ENCODE measurements at regions not wholly inside any gene's neighbourhood (a gene's known extent, or its start where the extent isn't known, plus 50 kb on each side); places are given as distances from the start of the nearest gene placed in this dataset.

DNA sequence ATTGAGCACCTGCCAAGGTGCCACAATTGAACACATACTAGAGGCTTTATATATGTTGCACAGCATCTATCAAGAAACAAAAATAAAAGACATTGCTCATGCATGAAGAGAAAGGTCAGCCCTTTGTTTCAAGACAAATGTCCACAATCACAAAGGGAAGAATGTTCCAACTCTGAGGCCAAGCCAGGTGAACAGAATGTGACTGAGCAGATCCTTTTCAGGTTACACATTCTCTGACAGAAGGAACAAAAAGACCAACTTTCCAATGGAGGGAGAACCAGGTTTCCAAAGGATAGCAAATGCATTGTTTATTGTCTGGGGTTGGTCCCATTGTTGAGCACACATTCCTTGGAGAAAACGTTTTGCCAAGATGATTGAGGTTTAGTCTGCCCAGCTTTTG lies 50.2 kb upstream of the FAM174B start:
- no peak for ATAC-seq
- DNase-seq: no peak

DNA sequence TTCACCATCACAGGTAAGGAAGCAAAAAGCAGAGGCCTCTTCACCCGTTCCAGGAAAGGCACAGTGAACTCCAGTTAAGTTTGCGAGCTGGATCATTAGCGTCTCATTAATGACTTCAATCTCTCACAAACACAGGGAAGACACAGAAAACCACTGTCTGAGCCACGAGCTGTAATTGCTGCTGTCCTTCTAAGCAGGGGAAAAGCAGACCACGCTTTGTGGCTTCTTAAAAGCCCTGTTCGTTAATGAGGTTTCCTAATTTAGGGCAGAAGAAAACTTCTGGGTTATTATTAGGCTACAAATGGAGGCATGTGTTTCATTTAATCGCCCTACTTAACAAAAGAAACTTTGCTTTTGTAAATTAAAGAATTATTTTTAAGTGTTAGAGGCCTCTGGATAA lies 50.6 kb upstream of the FAM174B start:
- no peak overlapping the region for H3K27ac ChIP-seq (ENCODE audit: low read length)
- H3K4me1 ChIP-seq (ENCODE audit: control insufficient read depth, insufficient read depth, low read length): no peaks in the 10 kb centered on the region
- Mint-ChIP-seq H3K27ac (no peak overlapping the region), H3K27me3 (ENCODE audit: low read depth in 2 of 2) (peaks cover 14 to 15% of the 10 kb centered on the region in 2 donors), H3K4me1 (peaks cover 0 to 4% of the 10 kb centered on the region in 2 donors), H3K9me3 (no peaks in the 10 kb centered on the region), H3K36me3 (no peaks in the 10 kb centered on the region), H3K4me3 (no peak overlapping the region)
- no peak for DNase-seq
- no peaks in the 10 kb centered on the region for H3K27me3 ChIP-seq (ENCODE audit: control insufficient read depth, insufficient read depth, low read length)
- ATAC-seq: no peak
- no peak overlapping the region for H3K4me3 ChIP-seq (ENCODE audit: low read length)
- no peaks in the 10 kb centered on the region for H3K9me3 ChIP-seq (ENCODE audit: control insufficient read depth, insufficient read depth, low read length)
- intact Hi-C loops (cut with micrococcal nuclease): no loop called here
- no peaks in the 10 kb centered on the region for H3K36me3 ChIP-seq (ENCODE audit: control insufficient read depth, insufficient read depth, low read length)
- TF ChIP-seq, protein P1, sequence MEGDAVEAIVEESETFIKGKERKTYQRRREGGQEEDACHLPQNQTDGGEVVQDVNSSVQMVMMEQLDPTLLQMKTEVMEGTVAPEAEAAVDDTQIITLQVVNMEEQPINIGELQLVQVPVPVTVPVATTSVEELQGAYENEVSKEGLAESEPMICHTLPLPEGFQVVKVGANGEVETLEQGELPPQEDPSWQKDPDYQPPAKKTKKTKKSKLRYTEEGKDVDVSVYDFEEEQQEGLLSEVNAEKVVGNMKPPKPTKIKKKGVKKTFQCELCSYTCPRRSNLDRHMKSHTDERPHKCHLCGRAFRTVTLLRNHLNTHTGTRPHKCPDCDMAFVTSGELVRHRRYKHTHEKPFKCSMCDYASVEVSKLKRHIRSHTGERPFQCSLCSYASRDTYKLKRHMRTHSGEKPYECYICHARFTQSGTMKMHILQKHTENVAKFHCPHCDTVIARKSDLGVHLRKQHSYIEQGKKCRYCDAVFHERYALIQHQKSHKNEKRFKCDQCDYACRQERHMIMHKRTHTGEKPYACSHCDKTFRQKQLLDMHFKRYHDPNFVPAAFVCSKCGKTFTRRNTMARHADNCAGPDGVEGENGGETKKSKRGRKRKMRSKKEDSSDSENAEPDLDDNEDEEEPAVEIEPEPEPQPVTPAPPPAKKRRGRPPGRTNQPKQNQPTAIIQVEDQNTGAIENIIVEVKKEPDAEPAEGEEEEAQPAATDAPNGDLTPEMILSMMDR (IDR thresholded peaks at IDR 0.05): no peak
- 64% methylated on average over 7 of the region's 7 CpGs for WGBS (ENCODE audit: insufficient coverage)

More for the DNA sequence above, 50.2 kb upstream of the FAM174B start:
- Mint-ChIP-seq H3K4me1 (peaks cover 0 to 4% of the 10 kb centered on the region in 2 donors), H3K27ac (no peak overlapping the region), H3K27me3 (ENCODE audit: low read depth in 2 of 2) (peaks cover 14 to 15% of the 10 kb centered on the region in 2 donors), H3K36me3 (no peaks in the 10 kb centered on the region), H3K9me3 (no peaks in the 10 kb centered on the region), H3K4me3 (no peak overlapping the region)
- intact Hi-C loops (cut with micrococcal nuclease): no loop called here
- H3K4me3 ChIP-seq (ENCODE audit: low read length): no peak overlapping the region
- 48% methylated on average over 1 of the region's 1 CpG for WGBS (ENCODE audit: insufficient coverage)
- TF ChIP-seq, protein P1 (IDR thresholded peaks at IDR 0.05): no peak
- H3K4me1 ChIP-seq (ENCODE audit: control insufficient read depth, insufficient read depth, low read length): no peaks in the 10 kb centered on the region
- H3K27ac ChIP-seq (ENCODE audit: low read length): no peak overlapping the region
- no peaks in the 10 kb centered on the region for H3K36me3 ChIP-seq (ENCODE audit: control insufficient read depth, insufficient read depth, low read length)
- no peaks in the 10 kb centered on the region for H3K27me3 ChIP-seq (ENCODE audit: control insufficient read depth, insufficient read depth, low read length)
- H3K9me3 ChIP-seq (ENCODE audit: control insufficient read depth, insufficient read depth, low read length): no peaks in the 10 kb centered on the region

DNA sequence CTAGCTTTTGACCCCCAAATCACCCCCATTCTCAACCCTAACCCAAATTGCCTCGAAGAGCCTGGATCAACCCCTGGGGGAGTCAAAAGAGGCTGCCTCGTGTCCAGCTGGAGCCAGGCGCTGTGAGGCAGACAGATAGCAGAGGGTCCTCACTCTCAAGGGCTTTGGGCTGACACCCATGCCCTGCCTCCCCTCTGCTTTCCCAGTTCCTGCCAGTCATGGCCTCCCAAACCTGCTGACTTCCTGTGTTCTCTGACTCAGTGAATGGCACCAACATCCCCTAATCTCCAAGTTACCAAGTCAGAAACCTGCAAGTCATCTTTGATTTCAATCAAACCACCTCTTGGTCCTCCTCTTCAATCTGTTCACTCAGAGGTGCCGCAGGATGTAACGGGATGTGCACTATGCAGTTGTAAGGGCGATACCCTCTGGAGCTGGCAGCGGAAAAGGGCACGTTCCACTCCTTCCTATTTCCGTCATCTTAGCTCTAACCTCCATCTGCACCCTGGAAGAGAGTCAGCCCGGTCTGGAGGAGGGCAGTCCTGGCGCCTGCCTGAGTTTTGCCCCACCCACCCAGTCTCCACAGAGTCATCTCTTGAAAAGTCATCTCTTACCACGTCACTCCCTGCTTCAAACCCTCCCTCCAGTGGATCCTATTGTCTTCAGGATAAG lies 52.4 kb upstream of the FAM174B start:
- no peak overlapping the region for H3K27ac ChIP-seq (ENCODE audit: low read length)
- peaks cover 14 to 18% of the 10 kb centered on the region in 2 donors for H3K27me3 Mint-ChIP-seq (ENCODE audit: low read depth in 2 of 2)
- 82% methylated on average over 12 of the region's 12 CpGs for WGBS (ENCODE audit: insufficient coverage)
- TF ChIP-seq, protein P1 (IDR thresholded peaks at IDR 0.05): no peak
- no peak overlapping the region for H3K4me3 ChIP-seq (ENCODE audit: low read length)
- H3K4me1 ChIP-seq (ENCODE audit: control insufficient read depth, insufficient read depth, low read length): no peaks in the 10 kb centered on the region
- no peaks in the 10 kb centered on the region for H3K27me3 ChIP-seq (ENCODE audit: control insufficient read depth, insufficient read depth, low read length)
- no peaks in the 10 kb centered on the region for H3K36me3 ChIP-seq (ENCODE audit: control insufficient read depth, insufficient read depth, low read length)
- H3K36me3 Mint-ChIP-seq: no peaks in the 10 kb centered on the region
- peaks cover 0 to 4% of the 10 kb centered on the region in 2 donors for H3K4me1 Mint-ChIP-seq
- no peak for ATAC-seq
- H3K9me3 ChIP-seq (ENCODE audit: control insufficient read depth, insufficient read depth, low read length): no peaks in the 10 kb centered on the region
- no peaks in the 10 kb centered on the region for H3K9me3 Mint-ChIP-seq
- DNase-seq: no peak
- no peak overlapping the region for H3K4me3 Mint-ChIP-seq
- H3K27ac Mint-ChIP-seq: no peak overlapping the region
- intact Hi-C loops (cut with micrococcal nuclease): no loop called here

DNA sequence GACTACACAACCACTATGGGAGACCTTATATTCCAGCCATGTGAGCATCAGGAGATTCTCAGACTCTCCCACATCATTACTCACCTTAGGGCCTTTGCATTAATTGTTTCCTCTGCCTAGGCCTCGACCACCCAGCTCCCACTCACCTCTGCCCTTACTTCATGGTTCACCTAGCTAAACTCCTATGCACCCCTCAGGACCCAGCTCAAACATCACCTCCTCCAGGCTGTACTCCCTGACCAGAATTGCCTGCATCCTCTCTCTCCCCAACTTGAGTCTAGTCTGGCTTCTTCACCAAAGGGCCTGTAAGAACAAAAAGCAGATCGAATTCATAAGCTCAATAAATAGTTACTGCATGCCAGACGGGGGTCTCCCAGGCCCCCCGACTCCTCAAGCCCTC lies 53.1 kb upstream of the FAM174B start:
- no peak for DNase-seq
- intact Hi-C loops (cut with micrococcal nuclease): no loop called here
- no peaks in the 10 kb centered on the region for H3K9me3 ChIP-seq (ENCODE audit: control insufficient read depth, insufficient read depth, low read length)
- H3K27me3 Mint-ChIP-seq (ENCODE audit: low read depth in 2 of 2): peaks cover 14 to 22% of the 10 kb centered on the region in 2 donors
- no peaks in the 10 kb centered on the region for H3K4me1 ChIP-seq (ENCODE audit: control insufficient read depth, insufficient read depth, low read length)
- H3K4me3 ChIP-seq (ENCODE audit: low read length): no peak overlapping the region
- H3K36me3 Mint-ChIP-seq: no peaks in the 10 kb centered on the region
- no peaks in the 10 kb centered on the region for H3K27me3 ChIP-seq (ENCODE audit: control insufficient read depth, insufficient read depth, low read length)
- H3K27ac ChIP-seq (ENCODE audit: low read length): no peak overlapping the region
- no peaks in the 10 kb centered on the region for H3K36me3 ChIP-seq (ENCODE audit: control insufficient read depth, insufficient read depth, low read length)
- TF ChIP-seq, protein P1 (IDR thresholded peaks at IDR 0.05): no peak
- no peak for ATAC-seq
- H3K4me1 Mint-ChIP-seq: peaks cover 0 to 4% of the 10 kb centered on the region in 2 donors
- H3K27ac Mint-ChIP-seq: no peak overlapping the region
- no peaks in the 10 kb centered on the region for H3K9me3 Mint-ChIP-seq
- WGBS (ENCODE audit: insufficient coverage): 60% methylated on average over 4 of the region's 4 CpGs
- H3K4me3 Mint-ChIP-seq: no peak overlapping the region
